ENCODE measurements at regions not wholly inside any gene's neighbourhood (a gene's known extent, or its start where the extent isn't known, plus 50 kb on each side); places are given as distances from the start of the nearest gene placed in this dataset.

GRCh38 chr6:141830530-141830929, 302.2 kb upstream of the GJE1 start:
- no peak for TF ChIP-seq CTCF (IDR thresholded peaks at IDR 0.05 in 4 of 5, conservative IDR thresholded peaks at IDR 0.05 in 1 of 5)
- no peak for TF ChIP-seq POLR2A (IDR thresholded peaks at IDR 0.05)
